A673 (cell line): ENCODE measurements at regions not wholly inside any gene's neighbourhood (a gene's known extent, or its start where the extent isn't known, plus 50 kb on each side); places are given as distances from the start of the nearest gene placed in this dataset.

Source experiments
- BruUV-seq: library from RNA; stranded (reverse); fragments of 400-500 nt; replicated peaks from 2 replicates; lab custom pipeline; 2021; lab: Mats Ljungman, UMichigan
- CTCF ChIA-PET: fragments of 300-600 bp; sonication (Branson Sonifier 250); formaldehyde crosslinking; loops from one replicate; lab custom pipeline; 2022; ENCODE audit warnings: antibody characterized with exemption; lab: Charles Lee
- POLR2A ChIA-PET: fragments of 300-600 bp; sonication (Branson Sonifier 250); formaldehyde crosslinking; loops from one replicate; lab custom pipeline; 2022; ENCODE audit warnings: antibody characterized with exemption; ENCODE audit not compliant: low non-redundant PET; lab: Charles Lee
- DNase-seq: peaks from one replicate; pipeline ENCODE4 v3.0.0-alpha.2; 2015; ENCODE audit warnings: low spot score
- H3K27ac ChIP-seq: fragments of 200-600 bp; sonication (generic); 2 replicates; pipeline ENCODE4 v1.5.1; 2016; ENCODE audit warnings: mixed run types, low read depth, mild to moderate bottlenecking, mixed read lengths, antibody characterized with exemption, low read length; ENCODE audit not compliant: poor library complexity, severe bottlenecking
- H3K27me3 ChIP-seq: fragments of 200-600 bp; sonication (generic); replicated peaks from 2 replicates; pipeline ENCODE4 v1.6.1; 2017; ENCODE audit warnings: mixed run types, low read depth, mild to moderate bottlenecking, mixed read lengths, antibody characterized with exemption, low read length; ENCODE audit not compliant: insufficient read depth, poor library complexity
- H3K36me3 ChIP-seq: fragments of 200-600 bp; sonication (generic); 2 replicates; pipeline ENCODE4 v1.6.1; 2016; ENCODE audit warnings: mixed run types, mild to moderate bottlenecking, mixed read lengths, antibody characterized with exemption, low read length; ENCODE audit not compliant: insufficient read depth, poor library complexity, severe bottlenecking
- H3K4me1 ChIP-seq: fragments of 200-600 bp; sonication (generic); 2 replicates; pipeline ENCODE4 v1.6.1; 2017; ENCODE audit warnings: mixed run types, mild to moderate bottlenecking, mixed read lengths, antibody characterized with exemption, low read length; ENCODE audit not compliant: insufficient read depth, poor library complexity, severe bottlenecking
- H3K4me3 ChIP-seq: fragments of 200-600 bp; sonication (generic); 2 replicates; pipeline ENCODE4 v1.5.1; 2016; ENCODE audit warnings: low read depth, mixed run types, mild to moderate bottlenecking, mixed read lengths, low read length; ENCODE audit not compliant: poor library complexity, severe bottlenecking
- H3K9me3 ChIP-seq: fragments of 200-600 bp; sonication (generic); 2 replicates; pipeline ENCODE4 v1.6.1; 2016; ENCODE audit warnings: mixed run types, low read depth, mild to moderate bottlenecking, mixed read lengths, antibody characterized with exemption, low read length; ENCODE audit not compliant: poor library complexity, severe bottlenecking
- CTCF ChIP-seq: fragments of 300-800, 200-600 bp; sonication (generic); conservative IDR thresholded peaks from 2 replicates; pipeline ENCODE4 v1.5.1; 2017; ENCODE audit warnings: low read depth, mild to moderate bottlenecking, antibody characterized with exemption, low read length, moderate library complexity, mixed read lengths
- EZH2 ChIP-seq: fragments of 200-600 bp; sonication (generic); IDR thresholded peaks from 2 replicates; pipeline ENCODE4 v1.6.1; 2017; ENCODE audit warnings: borderline replicate concordance, low read depth, mild to moderate bottlenecking, mixed read lengths, antibody characterized with exemption, low read length; ENCODE audit not compliant: poor library complexity, severe bottlenecking
- intact Hi-C: fragments of 100-400 bp; cut with micrococcal nuclease; formaldehyde crosslinking; loops from one replicate; pipeline ENCODE4 v1.10.0; 2022; ENCODE audit not compliant: unreplicated experiment

GRCh38 chr11:128226106-128226716 is 361.1 kb downstream of the ETS1 start:
- H3K9me3 ChIP-seq: no peaks in the 10 kb centered on the region
- CTCF ChIA-PET: no interaction called here
- no TSS peak for BruUV-seq
- H3K27ac ChIP-seq: no peak overlapping the region
- TF ChIP-seq EZH2 (no peak), CTCF (no peak)
- H3K27me3 ChIP-seq: peaks cover 3% of the 10 kb centered on the region
- H3K4me1 ChIP-seq: no peaks in the 10 kb centered on the region
- intact Hi-C loops: no loop called here
- H3K4me3 ChIP-seq: no peak overlapping the region
- no peaks in the 10 kb centered on the region for H3K36me3 ChIP-seq
- no peak for DNase-seq
- POLR2A ChIA-PET: no interaction called here

- ChIA-PET CTCF (no interaction called here), POLR2A (no interaction called here)
- peaks cover 3% of the 10 kb centered on the region for H3K27me3 ChIP-seq
- no peaks in the 10 kb centered on the region for H3K4me1 ChIP-seq
- H3K36me3 ChIP-seq: no peaks in the 10 kb centered on the region
- no peak for DNase-seq
- H3K4me3 ChIP-seq: no peak overlapping the region
- H3K9me3 ChIP-seq: no peaks in the 10 kb centered on the region
- BruUV-seq: no TSS peak
- intact Hi-C loops: no loop called here
- no peak overlapping the region for H3K27ac ChIP-seq
- TF ChIP-seq CTCF (no peak), EZH2 (no peak)
Observed at GRCh38 chr11:128222245-128222884, 365.0 kb downstream of the ETS1 start.

GRCh38 chr11:128219731-128220120 is 367.6 kb downstream of the ETS1 start:
- Histone ChIP-seq H3K27ac (no peak overlapping the region), H3K4me1 (no peaks in the 10 kb centered on the region), H3K27me3 (no peaks in the 10 kb centered on the region), H3K36me3 (no peaks in the 10 kb centered on the region), H3K9me3 (no peaks in the 10 kb centered on the region), H3K4me3 (no peak overlapping the region)
- ChIA-PET CTCF (no interaction called here), POLR2A (no interaction called here)
- TF ChIP-seq CTCF: no peak
- TF ChIP-seq EZH2: no peak
- no peak for DNase-seq
- intact Hi-C loops: no loop called here
- BruUV-seq: no TSS peak
